ENCODE measurements at regions not wholly inside any gene's neighbourhood (a gene's known extent, or its start where the extent isn't known, plus 50 kb on each side); places are given as distances from the start of the nearest gene placed in this dataset.
A peak's percentile ranks its signal among the peaks of the same experiment; 100 is the strongest.

DNA sequence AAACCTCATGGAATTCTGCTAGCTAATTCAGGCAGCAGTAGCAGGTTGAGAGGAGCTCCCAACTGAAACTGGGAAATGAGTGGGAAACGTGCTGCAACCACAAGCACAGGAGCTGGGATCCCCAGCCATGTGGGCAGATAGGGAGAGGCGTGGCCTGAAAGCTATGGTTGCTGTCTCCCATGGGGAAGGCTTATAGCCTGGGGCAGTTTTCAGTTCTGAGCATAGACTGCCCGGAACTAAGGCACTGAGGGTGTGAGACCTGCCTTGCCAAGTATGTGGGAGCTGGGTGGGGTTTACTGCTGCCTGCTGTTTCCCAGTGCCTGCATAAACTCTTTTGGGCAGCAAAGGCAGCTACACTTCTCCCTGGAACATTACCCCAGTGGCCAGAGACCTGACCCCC is 229.5 kb downstream of the TUSC7 start:
- DNase-seq, result no peak

DNA sequence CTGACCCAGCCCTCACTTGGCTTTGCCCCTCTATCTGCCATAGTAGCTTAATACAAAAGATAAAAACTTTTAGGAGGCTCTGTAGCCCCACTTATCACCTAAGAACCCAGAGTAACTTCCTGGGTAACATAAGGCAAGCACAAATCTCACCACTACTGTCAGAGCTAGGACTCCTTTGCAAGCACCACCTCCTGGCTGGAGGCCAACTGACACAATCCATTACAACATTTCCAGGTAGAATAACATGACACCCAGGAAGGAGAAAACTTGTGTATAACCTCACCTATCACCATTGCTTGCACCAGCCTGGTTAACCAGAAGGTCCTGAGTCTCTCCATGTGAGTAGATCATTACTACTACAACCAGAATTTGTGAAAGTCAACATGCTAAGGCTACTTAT is 230.0 kb downstream of the TUSC7 start:
- no peak for DNase-seq

DNA sequence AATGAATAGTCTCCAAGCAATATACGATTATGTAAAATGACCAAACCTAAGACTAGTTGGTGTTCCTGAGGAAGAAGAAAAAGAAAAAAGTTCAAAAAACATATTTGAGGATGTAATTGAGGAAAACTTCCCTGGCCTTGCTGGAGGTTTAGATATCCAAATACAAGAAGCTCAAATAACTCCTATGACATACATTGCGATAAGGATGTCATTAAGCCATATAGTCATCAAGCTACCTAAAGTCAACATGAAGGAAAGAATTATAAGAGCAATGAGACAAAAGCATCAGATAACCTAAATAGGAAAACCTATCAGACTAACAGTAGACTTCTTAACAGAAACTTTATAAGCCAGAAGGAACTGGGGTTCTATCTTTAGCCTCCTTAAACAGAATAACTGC is 231.1 kb downstream of the TUSC7 start:
- DNase-seq, result no peak

DNA sequence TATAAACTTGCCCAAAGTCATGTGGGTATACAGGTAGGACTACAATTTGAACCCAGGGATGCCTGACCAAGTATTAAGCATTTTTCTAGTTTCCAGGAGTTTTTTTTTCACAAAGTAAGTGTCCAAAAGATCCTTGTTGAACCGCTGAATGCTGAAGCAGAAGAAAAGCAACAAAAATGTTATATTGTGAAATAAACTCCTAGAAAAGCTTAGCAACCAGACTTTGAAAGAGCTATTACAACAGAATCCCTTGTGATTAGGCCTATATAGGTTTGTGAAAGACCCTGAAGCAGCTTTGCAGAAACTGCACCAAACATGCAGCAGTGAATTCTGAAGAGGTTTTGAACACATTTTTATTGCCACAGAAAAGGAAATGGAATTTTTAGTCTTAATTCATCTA is 236.8 kb downstream of the TUSC7 start:
- no peak for DNase-seq

GRCh38 chr3:116947148-116947547 is 237.6 kb downstream of the TUSC7 start:
- no peak for DNase-seq

DNA sequence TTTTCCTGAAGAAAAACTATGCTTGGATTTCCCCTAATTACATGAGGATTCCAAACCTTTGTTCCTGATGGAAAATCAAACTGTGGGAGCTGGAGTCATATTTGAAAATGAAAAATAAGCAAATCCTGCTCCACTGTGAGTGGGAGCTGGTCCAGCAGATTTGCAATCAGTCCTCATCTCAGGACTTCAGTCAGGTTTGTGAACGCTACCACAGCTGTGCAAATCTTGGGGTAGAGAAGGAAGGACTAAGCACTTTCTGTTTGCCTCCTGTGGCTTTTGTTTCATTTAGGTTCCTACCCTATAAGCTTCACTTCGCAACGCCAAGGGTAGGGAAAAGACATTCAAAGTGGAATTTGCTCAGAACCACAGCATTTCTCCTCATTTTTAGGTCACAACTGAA is 238.2 kb downstream of the TUSC7 start:
- peak; percentile 36 for DNase-seq

- DNase-seq, result no peak
Observed at GRCh38 chr3:116950301-116951055, 240.9 kb downstream of the TUSC7 start.

DNA sequence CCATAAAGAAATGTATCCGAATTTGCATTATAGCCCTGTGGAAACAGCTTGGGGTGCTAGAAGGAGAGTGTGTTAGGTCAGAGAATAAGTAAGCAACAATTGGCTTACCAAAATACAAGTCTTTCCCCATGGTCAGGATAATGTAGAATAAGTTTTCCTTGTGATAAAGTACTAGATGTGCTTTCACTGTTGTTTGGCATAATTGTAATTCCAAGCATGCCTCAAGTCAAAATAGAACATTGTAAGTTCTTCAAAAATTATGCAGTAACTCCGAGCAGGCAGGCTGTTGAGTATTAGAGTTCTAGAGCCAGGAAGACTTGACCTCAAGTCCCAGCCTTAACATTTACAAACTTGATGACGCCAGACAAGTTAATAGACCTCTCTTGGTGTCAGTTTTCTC is 242.0 kb downstream of the TUSC7 start:
- DNase-seq, result no peak

DNA sequence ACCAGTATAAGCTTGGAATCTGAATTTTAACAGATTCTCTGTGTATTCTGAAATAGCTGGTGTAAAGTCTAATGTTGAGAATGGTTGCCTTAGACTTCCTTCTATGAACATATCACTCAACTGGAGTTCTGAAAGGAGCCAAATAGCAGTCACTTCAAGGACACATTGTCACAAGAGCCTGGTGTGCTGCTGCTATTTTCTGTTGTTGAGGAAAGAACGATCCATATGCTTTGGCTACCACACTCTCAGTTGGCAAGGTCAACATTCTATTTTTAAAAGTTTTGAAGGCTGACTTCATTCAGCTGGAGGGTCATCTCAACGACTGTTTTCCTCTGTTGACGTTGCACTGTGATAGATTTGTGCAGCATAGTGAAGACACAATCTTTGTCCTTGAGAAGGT is 248.7 kb downstream of the TUSC7 start:
- DNase-seq, result no peak

- no peak for DNase-seq
Observed at GRCh38 chr3:116961106-116961505, 251.5 kb downstream of the TUSC7 start.

GRCh38 chr3:116963802-116964201 is 254.2 kb downstream of the TUSC7 start:
- no peak for DNase-seq

GRCh38 chr3:116966649-116967048 is 257.1 kb downstream of the TUSC7 start:
- DNase-seq, result no peak

GRCh38 chr3:116969135-116969534 is 259.6 kb downstream of the TUSC7 start:
- no peak for DNase-seq

- no peak for DNase-seq
Observed at GRCh38 chr3:116969646-116970045, 260.1 kb downstream of the TUSC7 start.

- no peak for DNase-seq
Observed at GRCh38 chr3:116971531-116971930, 262.0 kb downstream of the TUSC7 start.

- DNase-seq, result no peak
Observed at GRCh38 chr3:116974702-116975101, 265.1 kb downstream of the TUSC7 start.

DNA sequence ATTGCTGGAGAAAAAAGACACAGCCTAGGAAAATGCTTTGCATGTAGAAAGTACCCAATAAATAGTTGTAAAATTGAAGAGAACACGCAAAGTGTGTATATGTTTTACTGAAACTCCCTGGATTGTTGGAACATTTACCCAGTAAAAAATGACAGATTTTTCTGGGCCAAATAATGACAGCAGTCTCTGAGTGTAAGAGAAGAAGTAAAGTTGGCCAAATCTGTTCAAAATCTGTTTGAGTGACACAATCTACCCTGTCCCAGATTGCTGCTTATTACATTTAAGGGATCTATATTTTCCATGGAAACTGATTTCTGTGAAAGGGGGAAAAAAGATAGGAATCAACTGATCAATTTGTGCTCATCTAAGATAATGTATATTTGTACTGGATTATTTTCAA is 267.9 kb downstream of the TUSC7 start:
- no peak for DNase-seq

GRCh38 chr3:116980099-116980498 is 270.5 kb downstream of the TUSC7 start:
- no peak for DNase-seq

- no peak for DNase-seq
Observed at GRCh38 chr3:116981089-116981488, 271.5 kb downstream of the TUSC7 start.

DNA sequence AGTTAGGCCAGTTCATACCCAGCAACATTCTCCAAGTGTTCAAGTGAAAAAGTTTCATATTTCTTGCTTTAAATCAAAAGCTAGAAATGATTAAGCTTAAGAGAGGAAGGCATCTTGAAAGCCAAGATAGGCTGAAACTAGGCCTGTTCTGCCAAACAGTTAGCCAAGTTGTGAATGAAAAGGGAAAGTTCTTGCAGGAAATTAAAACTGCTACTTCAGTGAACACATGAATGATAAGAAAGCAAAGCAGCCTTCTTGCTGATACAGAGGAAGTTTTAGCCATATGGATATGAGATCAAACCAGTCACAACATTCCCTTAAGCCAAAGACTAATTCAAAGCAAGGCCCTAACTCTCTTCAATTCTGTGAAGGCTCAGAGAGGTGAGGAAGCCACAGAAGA is 274.7 kb downstream of the TUSC7 start:
- no peak for DNase-seq

- DNase-seq, result no peak
Observed at GRCh38 chr3:116994351-116994879, 284.8 kb downstream of the TUSC7 start.

DNA sequence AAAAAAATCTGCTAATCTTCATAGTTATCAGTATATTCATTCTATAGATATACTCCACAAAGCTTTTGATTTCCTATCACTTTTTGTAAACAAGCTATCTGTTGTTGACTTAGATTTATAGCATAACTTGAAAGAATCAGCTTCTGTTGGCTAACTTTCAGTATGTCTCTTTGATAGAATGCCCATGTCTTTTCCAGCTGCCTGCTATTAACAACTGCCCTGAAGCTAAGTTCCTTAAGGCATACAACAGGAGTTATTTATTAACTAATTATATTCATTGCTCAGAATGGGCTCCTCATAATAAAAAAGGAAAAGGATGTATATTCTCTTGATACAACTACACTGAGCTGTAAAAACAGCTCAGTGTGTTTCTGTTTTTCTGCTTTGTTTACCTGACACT is 293.9 kb downstream of the TUSC7 start:
- DNase-seq, result no peak

DNA sequence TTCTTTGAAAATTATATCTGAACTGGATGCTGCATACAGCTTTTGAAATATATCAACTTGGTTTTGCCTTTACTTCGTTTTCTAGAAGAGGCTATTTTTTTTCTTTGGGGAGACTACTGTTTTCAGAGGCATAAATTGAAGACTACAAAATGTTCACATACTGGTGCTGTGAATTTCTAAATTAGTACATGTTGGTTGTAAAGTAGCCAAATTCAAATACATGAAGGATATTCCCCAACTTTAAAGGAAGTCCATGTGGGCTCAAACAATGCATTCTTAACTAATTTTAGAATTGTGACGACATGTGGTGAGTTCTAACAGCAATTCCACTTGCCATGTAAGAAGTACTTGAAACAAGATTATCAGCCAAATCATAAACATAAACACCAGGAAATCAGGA is 295.7 kb downstream of the TUSC7 start:
- DNase-seq, result no peak

GRCh38 chr3:117005911-117006522 is 296.4 kb downstream of the TUSC7 start:
- no peak for DNase-seq

GRCh38 chr3:117010318-117010717 is 300.7 kb downstream of the TUSC7 start:
- DNase-seq, result no peak
